ENCODE measurements at regions not wholly inside any gene's neighbourhood (a gene's known extent, or its start where the extent isn't known, plus 50 kb on each side); places are given as distances from the start of the nearest gene placed in this dataset.

GRCh38 chr11:104830508-104830907 lies 67.8 kb downstream of the CASP12 start:
- no peak for DNase-seq (ENCODE audit: low read depth)

GRCh38 chr11:104830080-104830479 lies 68.2 kb downstream of the CASP12 start:
- DNase-seq (ENCODE audit: low read depth) = no peak

- DNase-seq (ENCODE audit: low read depth) = no peak
These were observed 71.5 kb downstream of the CASP12 start for GRCh38 chr11:104826772-104827171.

GRCh38 chr11:104823657-104824056 lies 74.6 kb downstream of the CASP12 start:
- no peak for DNase-seq (ENCODE audit: low read depth)

GRCh38 chr11:104820431-104820830 lies 77.8 kb downstream of the CASP12 start:
- no peak for DNase-seq (ENCODE audit: low read depth)

GRCh38 chr11:104819603-104820002 lies 78.7 kb downstream of the CASP12 start:
- no peak for DNase-seq (ENCODE audit: low read depth)

- no peak for DNase-seq (ENCODE audit: low read depth)
These were observed 79.2 kb downstream of the CASP12 start for GRCh38 chr11:104819107-104819506.

- no peak for DNase-seq (ENCODE audit: low read depth)
These were observed 80.3 kb downstream of the CASP12 start for GRCh38 chr11:104817973-104818372.

GRCh38 chr11:104813532-104813931 lies 84.7 kb downstream of the CASP12 start:
- no peak for DNase-seq (ENCODE audit: low read depth)

- DNase-seq (ENCODE audit: low read depth) = no peak
These were observed 86.0 kb downstream of the CASP12 start for GRCh38 chr11:104812103-104812788.

GRCh38 chr11:104803776-104804175 lies 94.5 kb downstream of the CASP12 start:
- DNase-seq (ENCODE audit: low read depth) = no peak

GRCh38 chr11:104799251-104799650 lies 99.0 kb downstream of the CASP12 start:
- no peak for DNase-seq (ENCODE audit: low read depth)

- no peak for DNase-seq (ENCODE audit: low read depth)
These were observed 99.5 kb downstream of the CASP12 start for GRCh38 chr11:104798789-104799188.

- DNase-seq (ENCODE audit: low read depth) = no peak
These were observed 102.0 kb downstream of the CASP12 start for GRCh38 chr11:104796301-104796700.

- no peak for DNase-seq (ENCODE audit: low read depth)
These were observed 102.6 kb downstream of the CASP12 start for GRCh38 chr11:104795501-104796213.

GRCh38 chr11:104792861-104793260 lies 105.4 kb downstream of the CASP12 start:
- DNase-seq (ENCODE audit: low read depth) = no peak

GRCh38 chr11:104791896-104792295 lies 106.4 kb downstream of the CASP12 start:
- no peak for DNase-seq (ENCODE audit: low read depth)

GRCh38 chr11:104784684-104785460 lies 113.4 kb downstream of the CASP12 start:
- DNase-seq (ENCODE audit: low read depth) = no peak

GRCh38 chr11:104783241-104783640 lies 115.0 kb downstream of the CASP12 start:
- no peak for DNase-seq (ENCODE audit: low read depth)

- DNase-seq (ENCODE audit: low read depth) = no peak
These were observed 115.9 kb downstream of the CASP12 start for GRCh38 chr11:104782377-104782754.

GRCh38 chr11:104781719-104782376 lies 116.4 kb downstream of the CASP12 start:
- no peak for DNase-seq (ENCODE audit: low read depth)

GRCh38 chr11:104781037-104781436 lies 117.2 kb downstream of the CASP12 start:
- no peak for DNase-seq (ENCODE audit: low read depth)
